H9 (cell line): ENCODE measurements at regions not wholly inside any gene's neighbourhood (a gene's known extent, or its start where the extent isn't known, plus 50 kb on each side); places are given as distances from the start of the nearest gene placed in this dataset.

Source experiments
- DNase-seq: peaks from one replicate; pipeline ENCODE4 v3.0.0-alpha.2; 2017
- H2AFZ ChIP-seq: one replicate; pipeline ENCODE4 v1.6.1; 2013; ENCODE audit warnings: mild to moderate bottlenecking, low read length, control low read depth, moderate library complexity
- H2AK5ac ChIP-seq: 2 replicates; pipeline ENCODE4 v1.6.1; 2013; ENCODE audit warnings: low read length, control low read depth, mixed read lengths; ENCODE audit not compliant: insufficient read length
- H2BK120ac ChIP-seq: one replicate; pipeline ENCODE4 v1.6.1; 2013; ENCODE audit warnings: low read depth, mild to moderate bottlenecking, low read length, control low read depth, inconsistent platforms; ENCODE audit not compliant: poor library complexity, severe bottlenecking
- H2BK12ac ChIP-seq: 2 replicates; pipeline ENCODE4 v1.6.1; 2013; ENCODE audit warnings: low read length, control low read depth, mixed read lengths, low read depth; ENCODE audit not compliant: insufficient read length
- H2BK15ac ChIP-seq: 2 replicates; pipeline ENCODE4 v1.6.1; 2013; ENCODE audit warnings: low read depth, low read length, control low read depth
- H2BK20ac ChIP-seq: one replicate; pipeline ENCODE4 v1.6.1; 2013; ENCODE audit warnings: low read depth, mild to moderate bottlenecking, low read length, control low read depth, inconsistent platforms; ENCODE audit not compliant: poor library complexity, severe bottlenecking
- H2BK5ac ChIP-seq: 2 replicates; pipeline ENCODE4 v1.6.1; 2013; ENCODE audit warnings: low read length, control low read depth, mixed read lengths; ENCODE audit not compliant: insufficient read length
- H3K14ac ChIP-seq: 2 replicates; pipeline ENCODE4 v1.6.1; 2013; ENCODE audit warnings: low read length, control low read depth; ENCODE audit not compliant: insufficient read depth
- H3K18ac ChIP-seq: 2 replicates; pipeline ENCODE4 v1.6.1; 2013; ENCODE audit warnings: low read depth, mild to moderate bottlenecking, mixed read lengths, low read length, control low read depth; ENCODE audit not compliant: insufficient read length
- H3K23ac ChIP-seq: 2 replicates; pipeline ENCODE4 v1.6.1; 2013; ENCODE audit warnings: low read length, control low read depth, mixed read lengths, low read depth; ENCODE audit not compliant: insufficient read length
- H3K23me2 ChIP-seq: 2 replicates; pipeline ENCODE4 v1.6.1; 2013; ENCODE audit warnings: low read depth, mild to moderate bottlenecking, mixed read lengths, low read length, control low read depth; ENCODE audit not compliant: insufficient read length, poor library complexity, severe bottlenecking
- H3K27ac ChIP-seq: 2 replicates; pipeline ENCODE4 v1.5.1; 2013; ENCODE audit warnings: low read length, control low read depth, mixed read lengths, low read depth; ENCODE audit not compliant: insufficient read length
- H3K27me3 ChIP-seq: 2 replicates; pipeline ENCODE4 v1.6.1; 2013; ENCODE audit warnings: low read length, control low read depth, inconsistent platforms; ENCODE audit not compliant: insufficient read depth
- H3K4ac ChIP-seq: 2 replicates; pipeline ENCODE4 v1.6.1; 2013; ENCODE audit warnings: low read depth, mild to moderate bottlenecking, control low read depth, inconsistent platforms, low read length, moderate library complexity
- H3K4me1 ChIP-seq: 2 replicates; pipeline ENCODE4 v1.6.1; 2013; ENCODE audit warnings: low read length, control low read depth, inconsistent platforms; ENCODE audit not compliant: insufficient read depth
- H3K4me2 ChIP-seq: 2 replicates; pipeline ENCODE4 v1.6.1; 2013; ENCODE audit warnings: low read length, control low read depth, mixed read lengths; ENCODE audit not compliant: insufficient read length, insufficient read depth
- H3K56ac ChIP-seq: 2 replicates; pipeline ENCODE4 v1.6.1; 2013; ENCODE audit warnings: low read depth, mild to moderate bottlenecking, mixed read lengths, low read length, control low read depth; ENCODE audit not compliant: insufficient read length
- H3K79me1 ChIP-seq: 2 replicates; pipeline ENCODE4 v1.6.1; 2013; ENCODE audit warnings: low read depth, mild to moderate bottlenecking, moderate library complexity, low read length, control low read depth, inconsistent platforms; ENCODE audit not compliant: insufficient read depth, poor library complexity, severe bottlenecking
- H3K79me2 ChIP-seq: 2 replicates; pipeline ENCODE4 v1.6.1; 2013; ENCODE audit warnings: low read length, control low read depth, inconsistent platforms; ENCODE audit not compliant: insufficient read depth
- H3K9ac ChIP-seq: 2 replicates; pipeline ENCODE4 v1.6.1; 2013; ENCODE audit warnings: low read length, control low read depth, mixed read lengths; ENCODE audit not compliant: insufficient read length; ENCODE audit errors: extremely low read depth
- H3K9me3 ChIP-seq: one replicate; pipeline ENCODE4 v1.6.1; 2013; ENCODE audit warnings: low read depth, low read length, inconsistent platforms; ENCODE audit not compliant: control insufficient read depth
- H3T11ph ChIP-seq: one replicate; pipeline ENCODE4 v1.6.1; 2013; ENCODE audit warnings: mild to moderate bottlenecking, low read length, control low read depth, inconsistent platforms
- H4K20me1 ChIP-seq: one replicate; pipeline ENCODE4 v1.6.1; 2013; ENCODE audit not compliant: control insufficient read depth, insufficient read length, insufficient read depth
- H4K5ac ChIP-seq: 2 replicates; pipeline ENCODE4 v1.6.1; 2013; ENCODE audit warnings: low read depth, mild to moderate bottlenecking, mixed read lengths, low read length, control low read depth; ENCODE audit not compliant: insufficient read length
- H4K8ac ChIP-seq: replicated peaks from 2 replicates; pipeline ENCODE4 v1.6.1; 2013; ENCODE audit warnings: low read length, control low read depth, mixed read lengths, low read depth; ENCODE audit not compliant: insufficient read length
- H4K91ac ChIP-seq: 2 replicates; pipeline ENCODE4 v1.6.1; 2013; ENCODE audit warnings: low read depth, mild to moderate bottlenecking, moderate library complexity, mixed read lengths, low read length, control low read depth; ENCODE audit not compliant: insufficient read length
- H3K27ac Mint-ChIP-seq, 3 experiments: 2 replicates in 2 of 3; 3 replicates in 1 of 3; pipeline ENCODE4 v1.8.0; 2020 to 2021; ENCODE audit warnings: mixed read lengths in 3 of 3, mild to moderate bottlenecking in 1 of 3, moderate library complexity in 1 of 3
- H3K27me3 Mint-ChIP-seq: 2 replicates; pipeline ENCODE4 v1.8.0; 2021; ENCODE audit warnings: low read depth, mild to moderate bottlenecking, moderate library complexity, mixed read lengths
- H3K36me3 Mint-ChIP-seq, 3 experiments: 2 replicates in 2 of 3; 3 replicates in 1 of 3; pipeline ENCODE4 v1.8.0; 2020 to 2021; ENCODE audit warnings: low read depth in 3 of 3, mixed read lengths in 3 of 3; ENCODE audit not compliant: insufficient read depth in 1 of 3
- H3K4me1 Mint-ChIP-seq, 2 experiments: 2 replicates each; pipeline ENCODE4 v1.8.0; 2020; ENCODE audit warnings: mixed read lengths in 2 of 2
- H3K4me3 Mint-ChIP-seq, 2 experiments: 2 replicates in 1 of 2; 3 replicates in 1 of 2; pipeline ENCODE4 v1.8.0; 2020 to 2021; ENCODE audit warnings: mild to moderate bottlenecking in 2 of 2, mixed read lengths in 2 of 2, moderate library complexity in 1 of 2
- H3K9me3 Mint-ChIP-seq, 2 experiments: 2 replicates in 1 of 2; 3 replicates in 1 of 2; pipeline ENCODE4 v1.8.0; 2020; ENCODE audit warnings: mild to moderate bottlenecking in 2 of 2, mixed read lengths in 2 of 2, moderate library complexity in 1 of 2
- CTCF ChIP-seq: fragments of 200-600 bp; sonication (generic); conservative IDR thresholded peaks from 3 replicates; pipeline ENCODE4 v1.8.0; 2021; ENCODE audit warnings: antibody characterized with exemption, mild to moderate bottlenecking
- WGBS: extraction: QIAGEN DNeasy Blood & Tissue Kit; methylation state at CpG from one replicate; pipeline ENCODE4 v1.1.7; 2013; ENCODE audit warnings: missing lambda C conversion rate, low lambda C conversion rate, mixed read lengths; ENCODE audit not compliant: insufficient read length; ENCODE audit errors: extremely low coverage; 5-methylcytosine and 5-hydroxymethylcytosine counted together

DNA sequence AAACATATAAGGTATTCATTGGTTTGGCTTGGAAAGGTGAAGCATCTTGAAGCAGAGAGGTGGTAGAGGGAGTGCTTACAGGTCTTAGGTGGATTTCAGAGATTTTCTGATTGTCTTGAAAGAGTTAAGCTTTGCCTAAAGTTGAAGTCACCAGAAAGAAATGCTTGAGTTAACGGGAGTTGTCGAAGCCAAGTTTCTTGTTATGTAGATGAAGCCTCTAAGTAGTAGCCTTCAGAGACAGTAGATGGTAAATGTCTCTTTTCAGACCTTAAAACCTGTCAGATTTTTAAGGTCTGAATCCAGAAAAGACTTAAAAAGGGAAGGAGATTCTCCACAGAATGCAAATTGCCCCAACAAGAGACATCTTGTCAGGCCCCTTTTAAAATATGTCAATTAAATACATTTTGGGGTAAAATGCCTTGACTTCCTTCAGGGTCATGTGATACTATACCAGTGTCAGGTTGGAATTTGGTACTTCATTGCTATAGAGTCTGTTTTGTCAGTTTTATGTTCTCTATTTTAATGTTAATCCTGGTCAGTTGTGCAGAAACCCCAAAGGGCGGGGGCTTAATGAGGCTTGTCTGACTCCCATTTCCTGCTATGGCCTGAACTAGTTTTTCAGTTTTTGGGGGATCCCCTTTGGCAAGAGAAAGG lies 81.0 kb downstream of the PCDH18 start:
- no peak overlapping the region for H2BK5ac ChIP-seq
- Mint-ChIP-seq H3K36me3 (peaks cover 2 to 13% (median 6%) of the 10 kb centered on the region in 3 experiments; a peak in 6 of 7 replicates), H3K9me3 (peaks cover 0 to 2% of the 10 kb centered on the region in 2 experiments; a peak in 1 of 5 replicates), H3K4me1 (peaks cover 30 to 37% of the 10 kb centered on the region in 2 experiments), H3K27ac (peak overlapping the region; percentile 91 to 94 (median 91); a peak in 5 of 7 replicates), H3K27me3 (no peaks in the 10 kb centered on the region), H3K4me3 (0 out of 5 replicates have a peak overlapping the region, but pooled peaks of 1 of the 2 experiments have one; percentile 32)
- H3K56ac ChIP-seq = no peak overlapping the region
- H2BK12ac ChIP-seq = no peak overlapping the region
- no peaks in the 10 kb centered on the region for H3K27me3 ChIP-seq
- no peak overlapping the region for H2AK5ac ChIP-seq
- H3K27ac ChIP-seq = peak overlapping the region; percentile 68
- H4K8ac ChIP-seq = no peak overlapping the region
- no peak overlapping the region for H3K23ac ChIP-seq
- no peak for DNase-seq
- no peak overlapping the region for H2BK120ac ChIP-seq
- WGBS = no CpG with 5 or more reads among the region's 3 CpGs
- no peak overlapping the region for H3T11ph ChIP-seq
- H4K91ac ChIP-seq = no peak overlapping the region
- no peaks in the 10 kb centered on the region for H3K23me2 ChIP-seq
- no peak overlapping the region for H3K18ac ChIP-seq
- H3K79me1 ChIP-seq = no peaks in the 10 kb centered on the region
- no peak overlapping the region for H3K14ac ChIP-seq
- TF ChIP-seq CTCF = no peak
- H3K4me2 ChIP-seq = peak overlapping the region; percentile 29
- peaks cover 2% of the 10 kb centered on the region; the same call in 1 of the 2 replicates for H3K4me1 ChIP-seq
- no peak overlapping the region for H4K5ac ChIP-seq
- no peaks in the 10 kb centered on the region for H3K9me3 ChIP-seq
- no peak overlapping the region for H3K4ac ChIP-seq
- no peak overlapping the region for H2BK20ac ChIP-seq
- no peak overlapping the region for H2BK15ac ChIP-seq
- no peaks in the 10 kb centered on the region for H4K20me1 ChIP-seq
- no peak overlapping the region for H3K9ac ChIP-seq
- H3K79me2 ChIP-seq = no peaks in the 10 kb centered on the region
- no peak overlapping the region for H2AFZ ChIP-seq
